Progenitor cell of endocrine pancreas (in vitro differentiated cells): ENCODE measurements at regions not wholly inside any gene's neighbourhood (a gene's known extent, or its start where the extent isn't known, plus 50 kb on each side); places are given as distances from the start of the nearest gene placed in this dataset.

Experiments used
- DNase-seq: peaks from one replicate; pipeline ENCODE4 v3.0.0; 2021; ENCODE audit warnings: low spot score; ENCODE audit not compliant: unreplicated experiment
- H3K27ac Mint-ChIP-seq: 2 replicates; pipeline ENCODE4 v1.8.0; 2021; ENCODE audit warnings: mild to moderate bottlenecking, moderate library complexity, mixed read lengths
- H3K27me3 Mint-ChIP-seq: 2 replicates; pipeline ENCODE4 v1.8.0; 2021; ENCODE audit warnings: mixed read lengths
- H3K36me3 Mint-ChIP-seq: 2 replicates; pipeline ENCODE4 v1.8.0; 2022; ENCODE audit warnings: mixed read lengths; ENCODE audit not compliant: insufficient read depth
- H3K4me1 Mint-ChIP-seq: 2 replicates; pipeline ENCODE4 v1.8.0; 2021; ENCODE audit warnings: low read depth, mixed read lengths
- H3K4me3 Mint-ChIP-seq: 2 replicates; pipeline ENCODE4 v1.8.0; 2021; ENCODE audit warnings: low read depth, mild to moderate bottlenecking, moderate library complexity, mixed read lengths
- H3K9me3 Mint-ChIP-seq: 2 replicates; pipeline ENCODE4 v1.8.0; 2021; ENCODE audit warnings: low read depth, mixed read lengths
- CTCF ChIP-seq: fragments of 200-600 bp; sonication (generic); IDR thresholded peaks from one replicate; pipeline ENCODE4 v1.5.0; 2021; ENCODE audit warnings: antibody characterized with exemption, mild to moderate bottlenecking; ENCODE audit not compliant: unreplicated experiment

GRCh38 chr5:12208366-12209100 lies 304.3 kb upstream of the CTNND2 start:
- Mint-ChIP-seq H3K4me1 (no peaks in the 10 kb centered on the region), H3K36me3 (no peaks in the 10 kb centered on the region), H3K27ac (no peak overlapping the region), H3K4me3 (no peak overlapping the region), H3K27me3 (no peaks in the 10 kb centered on the region), H3K9me3 (peaks cover 14% of the 10 kb centered on the region)
- DNase-seq = no peak
- TF ChIP-seq CTCF = no peak

GRCh38 chr5:12204761-12205160 lies 300.5 kb upstream of the CTNND2 start:
- Mint-ChIP-seq H3K9me3 (peaks cover 14% of the 10 kb centered on the region), H3K36me3 (no peaks in the 10 kb centered on the region), H3K27me3 (no peaks in the 10 kb centered on the region), H3K4me1 (no peaks in the 10 kb centered on the region), H3K27ac (no peak overlapping the region), H3K4me3 (no peak overlapping the region)
- no peak for TF ChIP-seq CTCF
- DNase-seq = no peak

GRCh38 chr5:12193536-12193935 lies 289.3 kb upstream of the CTNND2 start:
- H3K36me3 Mint-ChIP-seq = no peaks in the 10 kb centered on the region

GRCh38 chr5:12183003-12183402 lies 278.8 kb upstream of the CTNND2 start:
- DNase-seq = no peak
- Mint-ChIP-seq H3K4me3 (no peak overlapping the region), H3K27me3 (no peaks in the 10 kb centered on the region), H3K4me1 (peaks cover 2% of the 10 kb centered on the region), H3K9me3 (peaks cover 3% of the 10 kb centered on the region), H3K27ac (no peak overlapping the region), H3K36me3 (no peaks in the 10 kb centered on the region)
- no peak for TF ChIP-seq CTCF

More at GRCh38 chr5:12193536-12193935, 289.3 kb upstream of the CTNND2 start:
- no peak for DNase-seq
- H3K4me1 Mint-ChIP-seq = no peaks in the 10 kb centered on the region
- no peak overlapping the region for H3K27ac Mint-ChIP-seq
- H3K4me3 Mint-ChIP-seq = no peak overlapping the region
- H3K27me3 Mint-ChIP-seq = no peaks in the 10 kb centered on the region
- H3K9me3 Mint-ChIP-seq = peaks cover 9% of the 10 kb centered on the region
- no peak for TF ChIP-seq CTCF

- no peak for TF ChIP-seq CTCF
- H3K27ac Mint-ChIP-seq = no peak overlapping the region
- H3K9me3 Mint-ChIP-seq = no peaks in the 10 kb centered on the region
- no peaks in the 10 kb centered on the region for H3K27me3 Mint-ChIP-seq
- DNase-seq = no peak
- H3K4me3 Mint-ChIP-seq = no peak overlapping the region
- no peaks in the 10 kb centered on the region for H3K36me3 Mint-ChIP-seq
- peaks cover 3% of the 10 kb centered on the region for H3K4me1 Mint-ChIP-seq
Measured at GRCh38 chr5:12177851-12178250, 273.6 kb upstream of the CTNND2 start.
